Activated T-cell treated with anti-CD3 and anti-CD28 coated beads, Interleukin-2, amount 50 U/mL, for 24 hours (primary cell): ENCODE measurements at regions not wholly inside any gene's neighbourhood (a gene's known extent, or its start where the extent isn't known, plus 50 kb on each side); places are given as distances from the start of the nearest gene placed in this dataset.
"Not testable (repeated sequence)": the region's sequence is repeated elsewhere in the genome, so short reads cannot be mapped to it uniquely, and the experiment has no call there.

Experiments used
- DNase-seq: peaks from one replicate; pipeline ENCODE4 v3.0.0-alpha.2; 2020
- H3K27ac Mint-ChIP-seq: 2 replicates; pipeline ENCODE4 v1.8.0; 2020; ENCODE audit warnings: mild to moderate bottlenecking, mixed read lengths
- H3K27me3 Mint-ChIP-seq: 2 replicates; pipeline ENCODE4 v1.8.0; 2020; ENCODE audit warnings: mixed read lengths
- H3K36me3 Mint-ChIP-seq: 2 replicates; pipeline ENCODE4 v1.8.0; 2020; ENCODE audit warnings: low read depth, mixed read lengths
- H3K4me1 Mint-ChIP-seq: 2 replicates; pipeline ENCODE4 v1.8.0; 2020; ENCODE audit warnings: low read depth, mixed read lengths
- H3K4me3 Mint-ChIP-seq: 2 replicates; pipeline ENCODE4 v1.8.0; 2020; ENCODE audit warnings: mild to moderate bottlenecking, moderate library complexity, mixed read lengths
- H3K9me3 Mint-ChIP-seq: 2 replicates; pipeline ENCODE4 v1.8.0; 2020; ENCODE audit warnings: mixed read lengths

DNA sequence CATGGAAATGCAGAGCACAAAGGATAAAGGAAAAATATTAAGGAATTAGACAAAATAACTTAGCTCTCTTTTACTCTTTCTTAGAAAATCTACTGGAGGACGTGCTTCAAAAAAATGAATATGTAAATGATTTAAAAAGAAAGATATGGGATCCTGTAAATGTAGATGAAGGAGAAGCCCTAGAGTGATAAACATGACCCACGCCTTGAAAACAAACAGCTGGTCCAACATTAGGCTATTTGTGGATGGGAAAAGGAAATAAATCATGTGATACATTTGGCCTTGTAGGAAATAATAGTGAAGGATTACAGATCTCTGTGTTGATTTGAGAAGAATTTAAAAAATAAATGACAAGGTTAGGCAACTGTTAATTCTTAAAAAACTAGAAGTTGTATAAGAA is 492.1 kb upstream of the SLC39A10 start:
- Mint-ChIP-seq H3K27ac (no peak overlapping the region), H3K4me3 (no peak overlapping the region), H3K27me3 (no peaks in the 10 kb centered on the region), H3K4me1 (no peaks in the 10 kb centered on the region), H3K36me3 (no peaks in the 10 kb centered on the region), H3K9me3 (no peaks in the 10 kb centered on the region)
- no peak for DNase-seq

DNA sequence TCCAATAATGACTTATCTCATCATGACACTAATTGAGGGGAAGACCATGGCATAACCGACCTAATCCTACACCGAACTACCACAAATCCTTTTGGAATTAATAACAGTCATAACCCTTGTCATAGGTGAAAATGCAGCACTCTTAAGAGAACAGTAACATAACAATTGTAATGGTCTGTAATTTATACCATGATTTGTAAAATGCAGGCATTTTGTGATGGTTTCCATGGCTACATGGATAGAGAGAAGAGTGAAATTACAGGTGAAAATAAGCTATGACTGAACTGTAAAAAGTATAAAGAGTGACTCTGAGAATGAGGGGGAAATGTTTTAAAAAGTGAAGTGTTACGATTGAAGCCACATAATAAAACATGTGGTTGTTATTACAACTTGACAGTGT is 494.1 kb upstream of the SLC39A10 start:
- Mint-ChIP-seq H3K27ac (no peak overlapping the region), H3K36me3 (no peaks in the 10 kb centered on the region), H3K4me3 (no peak overlapping the region), H3K27me3 (no peaks in the 10 kb centered on the region), H3K4me1 (no peaks in the 10 kb centered on the region), H3K9me3 (no peaks in the 10 kb centered on the region)
- DNase-seq: no peak

DNA sequence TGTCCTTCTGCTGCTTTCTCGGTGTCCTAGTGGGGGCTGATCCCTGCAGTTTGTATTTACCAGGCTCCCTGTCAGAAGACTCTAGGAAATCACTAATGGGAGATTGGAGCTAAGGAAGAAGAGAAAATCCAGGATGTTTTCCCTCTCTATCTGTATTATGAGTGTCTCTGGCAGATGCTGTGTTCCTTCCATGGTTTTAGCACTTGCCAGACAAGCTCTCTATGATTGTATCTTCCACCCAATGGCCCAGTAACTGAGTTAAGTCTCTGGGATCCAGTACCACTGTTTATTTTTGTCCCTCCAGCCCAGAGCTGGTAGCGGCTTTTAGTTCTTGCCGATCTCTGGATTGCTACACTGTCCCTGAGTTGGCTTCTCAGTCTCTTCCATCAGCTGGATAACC is 494.8 kb upstream of the SLC39A10 start:
- no peaks in the 10 kb centered on the region for H3K9me3 Mint-ChIP-seq
- H3K27ac Mint-ChIP-seq: no peak overlapping the region
- no peaks in the 10 kb centered on the region for H3K27me3 Mint-ChIP-seq
- H3K4me3 Mint-ChIP-seq: no peak overlapping the region
- H3K36me3 Mint-ChIP-seq: no peaks in the 10 kb centered on the region
- H3K4me1 Mint-ChIP-seq: no peaks in the 10 kb centered on the region
- no peak for DNase-seq

DNA sequence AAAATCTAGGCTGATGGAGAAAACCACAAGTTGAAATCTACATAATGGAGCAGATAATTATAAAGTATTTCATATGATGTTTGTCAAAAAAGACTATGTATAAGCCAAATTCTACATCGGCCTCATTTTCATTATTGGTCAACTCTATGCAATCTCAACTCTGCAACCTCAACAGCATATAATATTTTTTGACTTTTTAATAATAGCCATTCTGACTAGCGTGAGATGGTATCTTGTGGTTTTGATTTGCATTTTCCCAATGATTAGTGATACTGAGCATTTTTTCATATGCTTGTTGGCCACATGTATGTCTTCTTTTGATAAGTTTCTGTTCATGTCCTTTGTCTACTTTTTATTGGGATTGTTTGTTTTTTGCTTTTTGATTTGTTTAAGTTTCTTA is 496.1 kb upstream of the SLC39A10 start:
- H3K4me3 Mint-ChIP-seq: no peak overlapping the region
- H3K27ac Mint-ChIP-seq: no peak overlapping the region
- no peak for DNase-seq
- H3K4me1 Mint-ChIP-seq: no peaks in the 10 kb centered on the region
- no peaks in the 10 kb centered on the region for H3K9me3 Mint-ChIP-seq
- no peaks in the 10 kb centered on the region for H3K36me3 Mint-ChIP-seq
- H3K27me3 Mint-ChIP-seq: no peaks in the 10 kb centered on the region

DNA sequence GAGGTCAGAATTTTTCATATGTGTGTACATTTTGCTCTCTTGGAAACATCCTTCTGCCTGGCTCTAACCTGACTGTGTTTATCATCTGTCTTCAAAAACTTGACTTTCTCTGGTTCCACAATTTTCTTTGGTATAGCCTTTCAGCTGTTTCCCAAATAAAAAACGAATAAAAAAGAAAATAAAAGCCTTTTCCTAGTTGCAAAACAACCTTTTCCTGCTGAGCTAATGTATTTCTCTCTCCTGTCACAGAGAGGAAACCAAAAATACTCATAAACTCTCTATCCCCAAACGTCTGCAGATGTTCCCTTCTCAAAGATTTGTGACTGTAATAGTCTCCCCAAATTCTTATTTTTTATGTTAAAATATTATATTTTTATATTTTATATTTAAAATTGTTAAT is 505.3 kb upstream of the SLC39A10 start:
- no peaks in the 10 kb centered on the region for H3K27me3 Mint-ChIP-seq
- H3K4me3 Mint-ChIP-seq: no peak overlapping the region
- H3K4me1 Mint-ChIP-seq: no peaks in the 10 kb centered on the region
- H3K36me3 Mint-ChIP-seq: no peaks in the 10 kb centered on the region
- H3K27ac Mint-ChIP-seq: no peak overlapping the region
- DNase-seq: no peak
- no peaks in the 10 kb centered on the region for H3K9me3 Mint-ChIP-seq

DNA sequence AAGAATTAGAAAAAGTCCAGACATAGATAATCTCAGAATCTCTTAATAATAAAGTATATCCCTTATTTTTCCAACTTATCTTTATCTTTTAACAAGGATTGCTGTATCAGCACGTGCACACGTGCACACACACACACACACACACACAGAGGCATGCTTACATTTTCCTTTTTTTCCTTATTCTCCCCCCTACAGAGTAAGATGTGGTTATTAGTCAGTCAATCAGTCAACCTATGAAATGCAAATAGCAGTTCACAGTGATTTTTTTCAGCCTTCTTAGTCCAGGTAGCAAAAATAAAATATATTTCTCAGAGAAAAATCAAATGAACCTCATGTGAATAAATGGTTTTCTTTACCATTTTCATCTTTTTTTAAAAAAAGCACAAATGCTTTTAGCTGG is 506.2 kb upstream of the SLC39A10 start:
- Mint-ChIP-seq H3K4me1 (no peaks in the 10 kb centered on the region), H3K27me3 (no peaks in the 10 kb centered on the region), H3K36me3 (no peaks in the 10 kb centered on the region), H3K4me3 (no peak overlapping the region), H3K27ac (no peak overlapping the region), H3K9me3 (no peaks in the 10 kb centered on the region)
- DNase-seq: no peak

DNA sequence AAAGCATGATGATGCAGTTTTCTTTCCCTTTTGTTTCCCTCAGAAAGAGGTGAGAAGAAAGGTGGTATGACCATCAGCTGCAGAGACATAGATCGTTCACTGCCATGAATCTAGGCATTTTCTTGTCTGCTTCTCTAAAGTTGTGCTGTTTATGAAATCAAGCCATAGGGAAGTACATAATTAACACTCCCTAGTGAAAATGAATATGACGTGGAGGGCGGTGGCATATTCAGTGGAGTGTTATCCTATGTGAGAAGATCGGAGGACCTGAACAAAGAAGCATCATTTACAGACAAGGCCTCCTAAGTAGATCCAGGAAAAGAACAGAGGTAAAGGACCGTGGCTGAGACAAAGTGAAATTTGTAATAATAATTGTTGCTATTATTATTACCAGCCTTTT is 509.0 kb upstream of the SLC39A10 start:
- no peak for DNase-seq
- Mint-ChIP-seq H3K9me3 (peaks cover 2% of the 10 kb centered on the region), H3K27ac (no peak overlapping the region), H3K27me3 (no peaks in the 10 kb centered on the region), H3K4me1 (no peaks in the 10 kb centered on the region), H3K36me3 (no peaks in the 10 kb centered on the region), H3K4me3 (no peak overlapping the region)

DNA sequence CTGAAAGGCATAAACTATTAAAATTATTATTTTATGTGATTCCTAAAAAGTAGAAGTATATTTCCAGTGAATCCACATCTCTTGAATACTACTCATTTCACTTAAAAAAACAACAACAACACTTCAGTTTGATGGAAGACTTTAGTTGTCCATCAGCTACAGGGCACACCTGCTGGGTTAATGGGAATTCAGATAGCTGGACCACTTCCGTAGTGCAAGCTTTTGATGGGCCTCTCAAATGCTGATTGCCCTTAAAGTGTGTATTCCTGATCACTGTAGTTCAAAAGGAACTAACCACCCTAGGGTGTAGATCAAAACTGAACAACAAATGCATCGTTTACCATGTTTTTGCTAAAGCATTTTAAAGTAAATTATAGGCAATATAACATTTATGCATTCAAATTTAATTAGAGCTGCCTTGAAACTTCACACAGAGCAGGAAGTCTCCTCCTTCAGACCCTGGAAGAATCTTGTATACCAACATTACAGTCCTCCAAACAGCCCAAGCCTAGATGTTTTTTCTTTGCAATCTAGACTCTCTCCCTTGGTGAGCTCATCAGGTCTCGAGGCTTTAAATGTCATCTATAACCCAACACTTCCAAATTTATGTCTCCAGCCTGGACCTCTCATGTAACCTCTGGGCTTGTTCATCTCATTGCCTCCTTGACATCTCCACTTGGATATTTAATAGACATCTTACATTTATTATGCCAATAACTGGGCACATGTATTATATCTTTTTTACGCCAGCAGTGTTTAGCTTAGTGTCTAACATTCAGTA is 510.1 kb upstream of the SLC39A10 start:
- H3K9me3 Mint-ChIP-seq: peaks cover 2% of the 10 kb centered on the region
- H3K27me3 Mint-ChIP-seq: no peaks in the 10 kb centered on the region
- no peaks in the 10 kb centered on the region for H3K36me3 Mint-ChIP-seq
- no peak overlapping the region for H3K4me3 Mint-ChIP-seq
- H3K4me1 Mint-ChIP-seq: no peaks in the 10 kb centered on the region
- no peak overlapping the region for H3K27ac Mint-ChIP-seq
- no peak for DNase-seq

DNA sequence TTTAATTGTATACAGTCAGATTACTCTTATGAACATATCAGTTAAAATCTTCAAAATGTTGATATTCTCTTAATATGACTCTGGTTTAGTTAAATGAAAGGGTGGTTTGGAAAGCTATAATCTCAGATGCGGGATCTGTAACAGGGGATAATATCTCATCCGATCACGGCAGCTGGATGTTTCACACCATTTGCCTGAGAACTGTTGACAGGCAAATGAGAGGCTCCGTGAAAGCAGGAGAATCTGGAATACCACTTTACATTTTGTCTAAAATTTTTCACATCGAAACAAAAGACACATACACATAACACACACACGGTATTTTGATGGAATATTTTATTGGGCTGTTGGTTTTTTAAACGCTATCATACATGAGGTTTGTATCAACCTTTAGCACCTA is 518.6 kb upstream of the SLC39A10 start:
- Mint-ChIP-seq H3K9me3 (no peaks in the 10 kb centered on the region), H3K4me1 (no peaks in the 10 kb centered on the region), H3K4me3 (no peak overlapping the region), H3K27me3 (no peaks in the 10 kb centered on the region), H3K36me3 (no peaks in the 10 kb centered on the region), H3K27ac (no peak overlapping the region)
- no peak for DNase-seq

DNA sequence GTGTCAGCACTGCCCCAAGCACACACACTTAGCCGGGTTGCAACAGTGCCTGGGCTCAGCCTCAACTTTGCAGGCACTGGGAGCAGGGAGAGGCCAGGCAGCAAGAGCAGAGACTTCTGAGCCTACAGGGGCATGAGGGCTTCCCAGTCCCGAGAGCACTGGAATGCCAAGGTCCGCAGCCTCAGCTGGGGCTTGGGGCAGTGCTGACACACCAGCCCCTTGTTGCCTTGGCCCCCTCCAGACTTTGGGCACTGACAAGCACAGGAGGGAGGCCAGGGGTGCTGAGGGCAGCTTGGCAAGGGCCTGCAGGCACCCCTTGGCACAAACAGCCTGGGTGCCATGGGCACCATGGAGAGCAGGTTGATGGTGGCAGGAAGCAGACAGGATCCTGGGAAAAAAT is 531.1 kb upstream of the SLC39A10 start:
- H3K27me3 Mint-ChIP-seq, H3K27ac Mint-ChIP-seq, H3K9me3 Mint-ChIP-seq, H3K4me3 Mint-ChIP-seq, H3K4me1 Mint-ChIP-seq, DNase-seq, H3K36me3 Mint-ChIP-seq: not testable (repeated sequence)

DNA sequence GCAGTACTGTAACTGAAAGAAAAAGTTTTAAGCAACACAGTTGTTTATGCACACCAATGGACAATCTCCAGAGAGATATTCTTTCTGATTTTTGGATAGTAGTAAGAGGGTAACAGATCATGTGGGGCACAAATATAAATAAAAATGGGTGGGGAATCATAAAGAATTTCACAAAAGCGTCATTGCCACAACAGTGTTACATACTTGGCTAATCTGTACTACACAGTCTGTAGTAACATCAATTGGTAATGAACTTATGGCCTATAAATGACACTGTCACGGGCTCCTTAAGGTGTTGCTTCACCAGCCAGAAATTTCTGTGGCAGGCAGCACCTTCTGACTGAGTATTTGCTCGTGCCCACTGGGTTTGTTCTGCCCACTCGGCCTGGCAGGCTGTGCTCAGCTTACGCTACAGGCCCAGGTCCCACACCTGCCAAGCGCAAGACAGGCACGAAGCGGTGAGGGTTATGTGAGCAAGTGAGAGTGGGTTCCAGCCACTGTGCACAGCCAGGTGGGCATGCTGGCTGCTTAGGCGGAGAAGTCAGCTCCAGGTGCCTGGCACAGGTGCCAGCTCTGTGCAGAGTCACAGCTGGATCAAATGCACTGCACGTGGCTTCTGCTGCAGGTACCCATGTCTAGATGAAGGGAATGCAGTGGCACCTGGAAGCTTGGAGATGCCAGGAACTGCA is 532.5 kb upstream of the SLC39A10 start:
- no peaks in the 10 kb centered on the region for H3K36me3 Mint-ChIP-seq
- DNase-seq: no peak
- no peak overlapping the region for H3K4me3 Mint-ChIP-seq
- no peaks in the 10 kb centered on the region for H3K4me1 Mint-ChIP-seq
- no peak overlapping the region for H3K27ac Mint-ChIP-seq
- no peaks in the 10 kb centered on the region for H3K9me3 Mint-ChIP-seq
- no peaks in the 10 kb centered on the region for H3K27me3 Mint-ChIP-seq

DNA sequence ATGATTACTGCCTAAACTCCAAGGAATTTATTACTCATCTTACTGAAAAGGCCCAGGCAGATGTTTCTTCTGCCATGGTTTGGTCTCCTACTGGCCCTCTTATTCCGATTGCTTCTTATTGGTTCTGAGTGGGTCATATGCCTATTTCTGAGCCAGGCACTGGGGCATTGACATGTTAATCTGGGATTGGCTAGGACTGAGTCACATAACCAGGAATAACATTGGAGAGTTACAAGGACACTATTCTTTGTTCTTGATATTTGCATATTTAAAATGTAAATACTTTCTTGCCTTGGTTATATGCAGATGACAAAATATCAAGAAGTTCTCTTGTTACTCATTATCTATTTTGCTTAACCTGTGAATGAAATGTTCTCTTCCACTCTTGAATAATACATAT is 534.4 kb upstream of the SLC39A10 start:
- Mint-ChIP-seq H3K27me3 (no peaks in the 10 kb centered on the region), H3K36me3 (no peaks in the 10 kb centered on the region), H3K27ac (no peak overlapping the region), H3K4me3 (no peak overlapping the region), H3K9me3 (no peaks in the 10 kb centered on the region), H3K4me1 (no peaks in the 10 kb centered on the region)
- DNase-seq: no peak

DNA sequence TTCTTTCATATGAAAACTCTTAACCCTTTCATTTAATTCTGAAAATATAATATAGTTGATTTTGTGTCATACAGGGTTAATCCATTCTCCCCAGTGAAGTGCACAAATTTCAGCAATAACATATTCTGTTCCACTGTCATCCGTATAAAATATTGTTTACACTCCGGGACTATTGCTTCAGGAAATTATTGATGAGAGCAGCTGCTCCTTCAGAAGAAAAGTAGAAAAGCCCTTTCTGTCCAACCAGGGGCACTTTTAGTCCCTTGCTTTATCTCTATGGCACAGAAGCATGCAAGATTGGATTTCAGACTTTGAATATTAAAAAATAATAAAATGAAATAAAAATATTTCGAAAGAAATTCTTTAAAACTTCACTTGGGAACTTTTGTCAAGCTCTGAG is 535.7 kb upstream of the SLC39A10 start:
- H3K4me1 Mint-ChIP-seq: no peaks in the 10 kb centered on the region
- no peaks in the 10 kb centered on the region for H3K36me3 Mint-ChIP-seq
- DNase-seq: no peak
- H3K4me3 Mint-ChIP-seq: no peak overlapping the region
- no peaks in the 10 kb centered on the region for H3K9me3 Mint-ChIP-seq
- H3K27me3 Mint-ChIP-seq: no peaks in the 10 kb centered on the region
- no peak overlapping the region for H3K27ac Mint-ChIP-seq

DNA sequence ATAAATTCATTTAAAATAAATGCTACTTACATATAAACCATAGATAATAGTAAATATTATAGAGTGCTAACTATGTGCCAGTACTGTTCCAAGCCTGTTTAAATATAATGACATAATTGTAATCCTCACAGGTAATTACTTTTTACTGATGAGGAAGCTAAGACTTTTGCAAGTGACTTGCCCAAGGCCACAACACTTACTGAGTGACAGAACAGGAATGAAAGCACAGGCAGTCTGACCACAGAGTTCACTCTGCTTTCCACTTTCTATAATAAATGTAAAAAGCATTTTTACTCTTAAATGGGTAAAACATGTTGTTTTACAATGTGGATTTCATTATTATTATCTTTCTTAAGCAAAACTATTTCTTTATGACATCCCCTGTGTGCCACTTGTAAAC is 537.8 kb upstream of the SLC39A10 start:
- H3K27me3 Mint-ChIP-seq: no peaks in the 10 kb centered on the region

DNA sequence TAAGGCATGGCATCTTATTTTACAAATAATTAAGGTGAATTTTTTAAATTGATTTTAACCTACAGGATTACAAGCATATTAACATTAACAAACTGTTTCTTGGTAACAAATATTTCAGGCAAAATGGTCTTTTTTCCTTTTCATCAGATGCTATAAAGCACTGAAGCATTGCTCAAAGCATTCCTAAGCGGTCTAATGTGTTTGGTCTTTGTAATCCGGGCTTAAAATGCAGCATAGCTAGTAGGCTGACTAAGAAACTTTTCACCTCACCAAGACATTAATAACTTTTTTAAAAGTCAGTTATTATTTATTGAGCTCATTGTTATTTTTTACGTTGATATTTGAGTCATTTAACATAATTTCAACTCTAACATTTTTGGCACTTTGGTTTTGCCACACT is 538.8 kb upstream of the SLC39A10 start:
- Mint-ChIP-seq H3K36me3 (no peaks in the 10 kb centered on the region), H3K27me3 (no peaks in the 10 kb centered on the region), H3K27ac (no peak overlapping the region), H3K4me3 (no peak overlapping the region), H3K9me3 (no peaks in the 10 kb centered on the region), H3K4me1 (no peaks in the 10 kb centered on the region)
- no peak for DNase-seq

More for the DNA sequence above, 537.8 kb upstream of the SLC39A10 start:
- no peaks in the 10 kb centered on the region for H3K4me1 Mint-ChIP-seq
- H3K36me3 Mint-ChIP-seq: no peaks in the 10 kb centered on the region
- H3K27ac Mint-ChIP-seq: no peak overlapping the region
- no peaks in the 10 kb centered on the region for H3K9me3 Mint-ChIP-seq
- DNase-seq: no peak
- no peak overlapping the region for H3K4me3 Mint-ChIP-seq
